ENCODE measurements at regions not wholly inside any gene's neighbourhood (a gene's known extent, or its start where the extent isn't known, plus 50 kb on each side); places are given as distances from the start of the nearest gene placed in this dataset.
A peak's percentile ranks its signal among the peaks of the same experiment; 100 is the strongest.

- H3K4me1 ChIP-seq (ENCODE audit: control insufficient read depth in 2 of 2, insufficient read depth in 1 of 2, low read depth in 1 of 2, low read length in 2 of 2): peaks cover 0 to 2% of the 10 kb centered on the region in 2 donors
- no peak overlapping the region for H2BK5ac ChIP-seq (ENCODE audit: low read length)
- no peak overlapping the region for H2BK15ac ChIP-seq (ENCODE audit: low read length)
- H2BK12ac ChIP-seq (ENCODE audit: low read length): no peak overlapping the region
- no peak overlapping the region for H3K18ac ChIP-seq (ENCODE audit: low read length)
- H2AFZ ChIP-seq (ENCODE audit: low read length): no peak overlapping the region
- no peak overlapping the region for H3K23ac ChIP-seq (ENCODE audit: low read depth, low read length, poor library complexity)
- no peaks in the 10 kb centered on the region for H3K79me1 ChIP-seq (ENCODE audit: low read depth, low read length)
- no peaks in the 10 kb centered on the region for H3K36me3 ChIP-seq (replicated peaks in 1 of 2; ENCODE audit: control insufficient read depth in 2 of 2, insufficient read depth in 2 of 2, low read length in 2 of 2)
- no peak overlapping the region for H3K27ac ChIP-seq (replicated peaks; ENCODE audit: low read length)
- no peak overlapping the region for H3K4me2 ChIP-seq (ENCODE audit: insufficient read depth, low read length, poor library complexity, severe bottlenecking)
- H2BK120ac ChIP-seq (ENCODE audit: low read depth, low read length): no peak overlapping the region
- H3K4me3 ChIP-seq (ENCODE audit: low read length in 2 of 2): no peak overlapping the region
- no peak overlapping the region for H3K4ac ChIP-seq (ENCODE audit: low read length)
- no CpG with 5 or more reads among the region's 12 CpGs for whole genome bisulfite sequencing, 2 donors (ENCODE audit: extremely low coverage in 2 of 2, insufficient read length in 2 of 2, insufficient replicate concordance in 1 of 2)
- peaks cover 0 to 16% (median 0%) of the 10 kb centered on the region in 3 experiments for H3K27me3 ChIP-seq (ENCODE audit: control insufficient read depth in 3 of 3, insufficient read depth in 3 of 3, low read depth in 1 of 3, low read length in 3 of 3)
- no peak for DNase-seq (ENCODE audit: low spot score)
- H2AK5ac ChIP-seq (ENCODE audit: low read depth, low read length): peak overlapping the region; percentile 63
- H3K9me3 ChIP-seq (replicated peaks in 1 of 2; ENCODE audit: control insufficient read depth in 2 of 2, insufficient read depth in 1 of 2, low read depth in 1 of 2, low read length in 2 of 2): no peaks in the 10 kb centered on the region
- no peak overlapping the region for H3K9ac ChIP-seq (ENCODE audit: low read depth, low read length, poor library complexity)
- H3K14ac ChIP-seq (ENCODE audit: low read length): no peak overlapping the region
- peak overlapping the region; percentile 22 for H4K91ac ChIP-seq (ENCODE audit: low read depth, low read length, poor library complexity)
- no peak overlapping the region for H4K8ac ChIP-seq (ENCODE audit: low read depth, low read length)
These were observed 191.1 kb upstream of the GPR12 start for GRCh38 chr13:26951581-26952177.

DNA sequence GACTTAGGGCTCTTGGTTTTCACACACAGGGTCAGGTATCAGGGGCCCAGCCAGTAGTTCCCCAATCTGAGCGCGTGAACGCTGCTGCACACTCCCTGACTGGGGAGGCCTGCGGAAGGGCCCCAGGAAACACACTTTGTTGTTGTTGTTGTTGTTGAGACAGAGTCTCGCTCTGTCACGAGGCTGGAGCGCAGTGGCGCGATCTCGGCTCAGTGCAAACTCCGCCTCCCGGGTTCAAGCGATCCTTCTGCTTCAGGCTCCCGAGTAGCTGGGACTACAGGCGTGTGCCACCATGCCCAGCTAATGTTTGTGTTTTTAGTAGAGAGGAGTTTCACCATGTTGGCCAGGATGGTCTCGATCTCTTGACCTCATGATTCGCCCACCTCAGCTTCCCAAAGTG, 190.4 kb upstream of the GPR12 start:
- no peak overlapping the region for H2BK120ac ChIP-seq (ENCODE audit: low read depth, low read length)
- no peak overlapping the region for H3K18ac ChIP-seq (ENCODE audit: low read length)
- H4K8ac ChIP-seq (ENCODE audit: low read depth, low read length): no peak overlapping the region
- no peak overlapping the region for H2AK5ac ChIP-seq (ENCODE audit: low read depth, low read length)
- H2BK5ac ChIP-seq (ENCODE audit: low read length): no peak overlapping the region
- no peaks in the 10 kb centered on the region for H3K4me1 ChIP-seq (ENCODE audit: control insufficient read depth in 2 of 2, insufficient read depth in 1 of 2, low read depth in 1 of 2, low read length in 2 of 2)
- H3K27me3 ChIP-seq (ENCODE audit: control insufficient read depth in 3 of 3, insufficient read depth in 3 of 3, low read depth in 1 of 3, low read length in 3 of 3): peaks cover 0 to 21% (median 0%) of the 10 kb centered on the region in 3 experiments
- no peak overlapping the region for H4K91ac ChIP-seq (ENCODE audit: low read depth, low read length, poor library complexity)
- H3K9me3 ChIP-seq (replicated peaks in 1 of 2; ENCODE audit: control insufficient read depth in 2 of 2, insufficient read depth in 1 of 2, low read depth in 1 of 2, low read length in 2 of 2): no peaks in the 10 kb centered on the region
- no peak overlapping the region for H3K27ac ChIP-seq (replicated peaks; ENCODE audit: low read length)
- no peak overlapping the region for H3K14ac ChIP-seq (ENCODE audit: low read length)
- H2AFZ ChIP-seq (ENCODE audit: low read length): no peak overlapping the region
- no peak overlapping the region for H2BK12ac ChIP-seq (ENCODE audit: low read length)
- no CpG with 5 or more reads among the region's 17 CpGs for WGBS, 2 donors (ENCODE audit: extremely low coverage in 2 of 2, insufficient read length in 2 of 2, insufficient replicate concordance in 1 of 2)
- no peak overlapping the region for H3K4me2 ChIP-seq (ENCODE audit: insufficient read depth, low read length, poor library complexity, severe bottlenecking)
- no peak overlapping the region for H3K4me3 ChIP-seq (ENCODE audit: low read length in 2 of 2)
- no peak overlapping the region for H3K23ac ChIP-seq (ENCODE audit: low read depth, low read length, poor library complexity)
- H3K9ac ChIP-seq (ENCODE audit: low read depth, low read length, poor library complexity): no peak overlapping the region
- H3K36me3 ChIP-seq (replicated peaks in 1 of 2; ENCODE audit: control insufficient read depth in 2 of 2, insufficient read depth in 2 of 2, low read length in 2 of 2): no peaks in the 10 kb centered on the region
- H2BK15ac ChIP-seq (ENCODE audit: low read length): no peak overlapping the region
- DNase-seq (ENCODE audit: low spot score): no peak
- H3K79me1 ChIP-seq (ENCODE audit: low read depth, low read length): no peaks in the 10 kb centered on the region
- H3K4ac ChIP-seq (ENCODE audit: low read length): no peak overlapping the region

- WGBS, 2 donors (ENCODE audit: extremely low coverage in 2 of 2, insufficient read length in 2 of 2, insufficient replicate concordance in 1 of 2): no CpG with 5 or more reads among the region's 10 CpGs
- H3K27ac ChIP-seq (replicated peaks; ENCODE audit: low read length): no peak overlapping the region
These were observed 190.0 kb upstream of the GPR12 start for GRCh38 chr13:26950546-26950945.

DNA sequence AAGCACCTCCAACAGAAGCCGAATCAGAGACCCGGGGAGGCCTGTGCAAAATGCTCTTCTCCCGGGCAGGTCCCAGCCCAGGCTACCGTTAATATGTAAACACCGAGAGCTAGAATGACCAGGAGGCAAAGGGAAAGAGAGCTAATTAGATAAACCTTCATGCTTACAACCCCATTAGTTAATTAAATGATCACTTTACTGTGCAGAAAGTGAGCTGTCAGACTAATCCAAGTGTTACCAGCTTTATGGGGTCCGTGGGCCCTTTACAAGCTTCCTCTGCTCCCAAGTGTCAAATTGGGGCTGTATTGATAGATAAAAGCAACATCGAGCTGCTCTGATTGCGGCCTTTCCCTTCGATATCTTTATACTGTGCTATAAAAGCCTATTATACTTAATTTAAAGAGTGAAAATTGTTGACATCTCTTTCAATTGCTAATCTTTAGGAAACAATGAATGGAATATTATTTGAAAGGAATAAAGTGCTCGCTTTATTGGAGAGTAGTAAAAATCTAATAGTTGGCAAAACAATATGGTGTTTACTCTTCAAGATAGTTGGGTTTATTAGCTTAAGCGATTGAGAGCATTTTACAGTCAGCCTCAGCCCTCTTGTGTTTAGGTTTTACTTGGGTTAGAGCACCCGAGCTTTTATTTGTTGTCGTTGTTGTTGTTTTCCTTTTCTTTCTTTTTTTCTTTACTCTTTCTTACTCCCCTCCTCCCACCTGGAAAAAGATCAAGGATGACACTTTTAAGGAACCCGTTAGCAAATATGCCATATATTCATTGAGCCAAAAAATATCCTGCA, 189.3 kb upstream of the GPR12 start:
- Histone ChIP-seq H3K79me1 (ENCODE audit: low read depth, low read length) (no peaks in the 10 kb centered on the region), H3K4me1 (ENCODE audit: control insufficient read depth in 2 of 2, insufficient read depth in 1 of 2, low read depth in 1 of 2, low read length in 2 of 2) (no peaks in the 10 kb centered on the region), H3K27me3 (ENCODE audit: control insufficient read depth in 3 of 3, insufficient read depth in 3 of 3, low read depth in 1 of 3, low read length in 3 of 3) (peaks cover 0 to 17% (median 0%) of the 10 kb centered on the region in 3 experiments), H3K4me3 (ENCODE audit: low read length in 2 of 2) (no peak overlapping the region), H3K4ac (ENCODE audit: low read length) (no peak overlapping the region), H2AFZ (ENCODE audit: low read length) (no peak overlapping the region), H3K36me3 (replicated peaks in 1 of 2; ENCODE audit: control insufficient read depth in 2 of 2, insufficient read depth in 2 of 2, low read length in 2 of 2) (no peaks in the 10 kb centered on the region), H2BK12ac (ENCODE audit: low read length) (no peak overlapping the region), H2AK5ac (ENCODE audit: low read depth, low read length) (no peak overlapping the region), H3K14ac (ENCODE audit: low read length) (no peak overlapping the region), H3K4me2 (ENCODE audit: insufficient read depth, low read length, poor library complexity, severe bottlenecking) (no peak overlapping the region), H2BK120ac (ENCODE audit: low read depth, low read length) (no peak overlapping the region), H3K9me3 (replicated peaks in 1 of 2; ENCODE audit: control insufficient read depth in 2 of 2, insufficient read depth in 1 of 2, low read depth in 1 of 2, low read length in 2 of 2) (no peaks in the 10 kb centered on the region), H4K8ac (ENCODE audit: low read depth, low read length) (no peak overlapping the region), H3K18ac (ENCODE audit: low read length) (no peak overlapping the region), H2BK15ac (ENCODE audit: low read length) (no peak overlapping the region), H2BK5ac (ENCODE audit: low read length) (no peak overlapping the region), H3K9ac (ENCODE audit: low read depth, low read length, poor library complexity) (no peak overlapping the region), H4K91ac (ENCODE audit: low read depth, low read length, poor library complexity) (no peak overlapping the region), H3K27ac (replicated peaks; ENCODE audit: low read length) (no peak overlapping the region), H3K23ac (ENCODE audit: low read depth, low read length, poor library complexity) (no peak overlapping the region)
- no peak for DNase-seq (ENCODE audit: low spot score)
- WGBS, 2 donors (ENCODE audit: extremely low coverage in 2 of 2, insufficient read length in 2 of 2, insufficient replicate concordance in 1 of 2): no CpG with 5 or more reads among the region's 14 CpGs

More at GRCh38 chr13:26950546-26950945, 190.0 kb upstream of the GPR12 start:
- no peak for DNase-seq (ENCODE audit: low spot score)
- H3K18ac ChIP-seq (ENCODE audit: low read length): peak overlapping the region; percentile 44
- H2BK5ac ChIP-seq (ENCODE audit: low read length): no peak overlapping the region
- no peak overlapping the region for H3K14ac ChIP-seq (ENCODE audit: low read length)
- H2AFZ ChIP-seq (ENCODE audit: low read length): no peak overlapping the region
- no peaks in the 10 kb centered on the region for H3K9me3 ChIP-seq (replicated peaks in 1 of 2; ENCODE audit: control insufficient read depth in 2 of 2, insufficient read depth in 1 of 2, low read depth in 1 of 2, low read length in 2 of 2)
- peak overlapping the region; percentile 34 for H2BK120ac ChIP-seq (ENCODE audit: low read depth, low read length)
- no peaks in the 10 kb centered on the region for H3K4me1 ChIP-seq (ENCODE audit: control insufficient read depth in 2 of 2, insufficient read depth in 1 of 2, low read depth in 1 of 2, low read length in 2 of 2)
- no peak overlapping the region for H2BK12ac ChIP-seq (ENCODE audit: low read length)
- H3K4me2 ChIP-seq (ENCODE audit: insufficient read depth, low read length, poor library complexity, severe bottlenecking): no peak overlapping the region
- H3K23ac ChIP-seq (ENCODE audit: low read depth, low read length, poor library complexity): no peak overlapping the region
- no peak overlapping the region for H3K4me3 ChIP-seq (ENCODE audit: low read length in 2 of 2)
- H4K8ac ChIP-seq (ENCODE audit: low read depth, low read length): no peak overlapping the region
- no peaks in the 10 kb centered on the region for H3K79me1 ChIP-seq (ENCODE audit: low read depth, low read length)
- no peaks in the 10 kb centered on the region for H3K36me3 ChIP-seq (replicated peaks in 1 of 2; ENCODE audit: control insufficient read depth in 2 of 2, insufficient read depth in 2 of 2, low read length in 2 of 2)
- no peak overlapping the region for H2AK5ac ChIP-seq (ENCODE audit: low read depth, low read length)
- H2BK15ac ChIP-seq (ENCODE audit: low read length): no peak overlapping the region
- peaks cover 0 to 21% (median 0%) of the 10 kb centered on the region in 3 experiments for H3K27me3 ChIP-seq (ENCODE audit: control insufficient read depth in 3 of 3, insufficient read depth in 3 of 3, low read depth in 1 of 3, low read length in 3 of 3)
- no peak overlapping the region for H3K9ac ChIP-seq (ENCODE audit: low read depth, low read length, poor library complexity)
- H3K4ac ChIP-seq (ENCODE audit: low read length): no peak overlapping the region
- no peak overlapping the region for H4K91ac ChIP-seq (ENCODE audit: low read depth, low read length, poor library complexity)

All from neuronal stem cell (in vitro differentiated cells).